ENCODE measurements at regions not wholly inside any gene's neighbourhood (a gene's known extent, or its start where the extent isn't known, plus 50 kb on each side); places are given as distances from the start of the nearest gene placed in this dataset.

DNA sequence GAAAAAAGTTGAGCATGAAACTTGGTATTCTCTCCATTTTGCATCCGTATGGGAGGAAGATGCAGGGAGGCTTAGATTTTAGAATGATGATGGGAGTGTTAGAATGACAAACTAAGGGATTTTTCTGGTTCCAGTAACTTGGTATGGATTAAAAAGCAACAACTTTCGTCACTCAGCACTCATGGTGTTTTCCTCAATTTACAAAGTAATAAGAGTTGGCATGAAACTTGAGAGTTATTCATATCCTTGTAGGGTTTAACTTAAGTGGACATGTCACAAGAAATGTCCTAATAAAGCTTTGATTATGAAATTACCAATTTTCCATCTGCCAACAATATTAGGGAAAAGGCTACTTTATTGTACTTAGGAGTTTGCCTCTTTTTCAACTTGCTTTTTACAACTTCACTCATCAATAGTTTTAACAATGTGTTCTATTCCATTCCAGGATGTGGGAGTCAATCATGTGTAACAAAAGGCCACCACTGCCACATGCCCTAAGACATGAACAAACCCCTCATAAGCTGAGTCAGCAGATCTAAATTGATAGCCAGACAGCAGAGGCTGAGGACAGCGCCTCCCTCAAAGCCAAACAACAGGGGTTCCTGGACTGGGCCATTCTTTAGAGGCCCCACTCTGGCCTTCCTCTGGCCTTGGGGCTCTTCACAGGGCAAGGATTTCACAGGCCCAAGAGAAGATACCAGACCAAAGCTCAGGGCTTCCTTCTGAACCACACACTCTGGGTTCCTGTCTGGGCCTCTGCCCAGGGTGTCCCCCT lies 265.8 kb downstream of the TNS1 start:
- Histone ChIP-seq H3K9me3 (ENCODE audit: insufficient read depth, low read depth, low read length) (no peaks in the 10 kb centered on the region), H3K4me3 (ENCODE audit: low read length) (no peak overlapping the region), H3K36me3 (ENCODE audit: insufficient read depth, low read length) (no peaks in the 10 kb centered on the region), H3K9ac (ENCODE audit: low read depth, low read length) (no peak overlapping the region), H3K4me1 (ENCODE audit: insufficient read depth, low read length) (no peaks in the 10 kb centered on the region), H3K27ac (ENCODE audit: low read depth, low read length) (no peak overlapping the region), H3K27me3 (ENCODE audit: insufficient read depth, low read length) (no peaks in the 10 kb centered on the region)
- WGBS = 87% methylated on average over 3 of the region's 3 CpGs

DNA sequence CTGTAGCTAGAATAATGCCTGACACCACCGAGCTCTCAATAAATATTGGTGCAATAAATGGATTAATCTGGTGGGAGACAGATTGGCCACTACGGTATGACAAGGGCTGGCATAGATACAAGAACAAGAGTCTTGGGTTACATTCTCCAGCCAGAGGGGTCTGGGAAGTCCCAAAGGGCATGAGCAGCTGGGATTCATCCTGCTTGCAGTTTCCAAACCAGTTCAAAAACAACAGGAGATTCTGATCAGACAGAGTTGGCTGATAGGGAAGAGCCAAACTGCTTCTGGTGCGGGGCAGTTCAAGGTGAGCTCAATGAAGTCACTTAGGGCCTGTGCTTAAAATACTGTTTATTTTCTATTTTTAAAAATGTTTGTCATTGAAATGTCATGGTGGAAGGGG lies 266.9 kb downstream of the TNS1 start:
- no peaks in the 10 kb centered on the region for H3K36me3 ChIP-seq (ENCODE audit: insufficient read depth, low read length)
- H3K4me1 ChIP-seq (ENCODE audit: insufficient read depth, low read length) = no peaks in the 10 kb centered on the region
- 93% methylated on average over 3 of the region's 3 CpGs for WGBS
- no peak overlapping the region for H3K4me3 ChIP-seq (ENCODE audit: low read length)
- no peak overlapping the region for H3K27ac ChIP-seq (ENCODE audit: low read depth, low read length)
- H3K9ac ChIP-seq (ENCODE audit: low read depth, low read length) = no peak overlapping the region
- H3K27me3 ChIP-seq (ENCODE audit: insufficient read depth, low read length) = no peaks in the 10 kb centered on the region
- no peaks in the 10 kb centered on the region for H3K9me3 ChIP-seq (ENCODE audit: insufficient read depth, low read depth, low read length)

DNA sequence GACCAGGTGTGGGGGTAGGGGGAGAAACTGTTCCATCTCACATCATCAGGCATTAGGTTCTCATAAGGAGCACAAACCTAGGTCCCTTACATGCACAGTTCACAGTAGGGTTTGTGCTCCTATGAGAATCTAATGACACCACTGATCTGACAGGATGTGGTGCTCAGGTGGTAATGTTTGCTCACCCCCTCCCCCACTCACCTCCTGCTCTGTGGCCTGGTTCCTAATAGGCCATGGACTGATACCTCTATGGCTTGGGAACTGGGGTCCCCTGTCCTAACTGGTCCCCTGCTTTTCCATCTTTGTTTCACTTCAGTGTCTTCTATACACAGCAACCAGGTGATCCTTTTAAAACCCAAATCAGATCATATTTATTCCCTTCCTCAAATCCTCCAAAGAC lies 267.8 kb downstream of the TNS1 start:
- H3K9me3 ChIP-seq (ENCODE audit: insufficient read depth, low read depth, low read length) = no peaks in the 10 kb centered on the region
- no peak overlapping the region for H3K9ac ChIP-seq (ENCODE audit: low read depth, low read length)
- H3K27me3 ChIP-seq (ENCODE audit: insufficient read depth, low read length) = no peaks in the 10 kb centered on the region
- no peak overlapping the region for H3K4me3 ChIP-seq (ENCODE audit: low read length)
- no peaks in the 10 kb centered on the region for H3K4me1 ChIP-seq (ENCODE audit: insufficient read depth, low read length)
- no peak overlapping the region for H3K27ac ChIP-seq (ENCODE audit: low read depth, low read length)
- no peaks in the 10 kb centered on the region for H3K36me3 ChIP-seq (ENCODE audit: insufficient read depth, low read length)

DNA sequence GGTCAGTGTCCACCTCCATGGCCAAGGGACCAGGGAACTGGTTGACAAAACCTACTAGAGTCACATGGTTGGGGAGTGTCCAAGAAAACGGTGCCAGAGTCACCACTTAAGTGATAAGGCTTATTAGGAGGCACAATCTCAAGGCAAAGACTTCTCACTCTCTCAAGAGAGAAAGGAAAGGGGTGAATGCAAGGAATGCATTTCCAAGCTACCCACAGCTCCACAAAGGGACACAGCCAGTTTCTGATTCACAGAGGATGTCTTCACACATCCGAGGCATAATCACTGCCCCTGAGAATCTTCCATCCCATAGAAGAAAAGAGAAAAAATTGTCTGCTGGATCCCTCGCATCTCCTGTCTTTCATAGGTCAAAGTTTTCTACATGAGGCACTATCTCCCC lies 269.3 kb downstream of the TNS1 start:
- WGBS = 82% methylated on average over 3 of the region's 3 CpGs
- no peak overlapping the region for H3K9ac ChIP-seq (ENCODE audit: low read depth, low read length)
- no peaks in the 10 kb centered on the region for H3K9me3 ChIP-seq (ENCODE audit: insufficient read depth, low read depth, low read length)
- no peaks in the 10 kb centered on the region for H3K36me3 ChIP-seq (ENCODE audit: insufficient read depth, low read length)
- no peak overlapping the region for H3K27ac ChIP-seq (ENCODE audit: low read depth, low read length)
- no peak overlapping the region for H3K4me3 ChIP-seq (ENCODE audit: low read length)
- H3K27me3 ChIP-seq (ENCODE audit: insufficient read depth, low read length) = no peaks in the 10 kb centered on the region
- no peaks in the 10 kb centered on the region for H3K4me1 ChIP-seq (ENCODE audit: insufficient read depth, low read length)

DNA sequence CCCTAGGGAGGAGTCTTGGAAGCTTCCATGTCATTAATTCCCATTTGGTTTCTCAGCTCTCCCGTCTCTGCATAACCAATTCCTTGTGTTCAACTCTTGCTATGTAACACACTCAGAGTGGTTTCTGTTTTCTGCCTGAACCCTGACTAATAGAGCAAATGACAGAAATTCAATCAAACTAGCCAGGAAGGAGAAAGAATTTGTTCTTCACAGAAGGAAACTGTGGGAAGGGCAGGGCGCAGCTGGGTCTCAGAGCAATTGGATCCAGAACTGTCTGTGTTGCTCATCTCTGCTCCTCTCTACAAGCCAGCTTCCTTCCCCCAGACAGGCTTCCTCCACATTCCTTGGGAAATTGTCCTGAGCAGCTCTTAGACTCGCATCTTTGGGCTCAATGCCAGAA lies 269.8 kb downstream of the TNS1 start:
- Histone ChIP-seq H3K9ac (ENCODE audit: low read depth, low read length) (no peak overlapping the region), H3K27ac (ENCODE audit: low read depth, low read length) (no peak overlapping the region), H3K27me3 (ENCODE audit: insufficient read depth, low read length) (no peaks in the 10 kb centered on the region), H3K36me3 (ENCODE audit: insufficient read depth, low read length) (no peaks in the 10 kb centered on the region), H3K9me3 (ENCODE audit: insufficient read depth, low read depth, low read length) (no peaks in the 10 kb centered on the region), H3K4me1 (ENCODE audit: insufficient read depth, low read length) (no peaks in the 10 kb centered on the region), H3K4me3 (ENCODE audit: low read length) (no peak overlapping the region)
- WGBS = 87% methylated on average over 3 of the region's 3 CpGs

DNA sequence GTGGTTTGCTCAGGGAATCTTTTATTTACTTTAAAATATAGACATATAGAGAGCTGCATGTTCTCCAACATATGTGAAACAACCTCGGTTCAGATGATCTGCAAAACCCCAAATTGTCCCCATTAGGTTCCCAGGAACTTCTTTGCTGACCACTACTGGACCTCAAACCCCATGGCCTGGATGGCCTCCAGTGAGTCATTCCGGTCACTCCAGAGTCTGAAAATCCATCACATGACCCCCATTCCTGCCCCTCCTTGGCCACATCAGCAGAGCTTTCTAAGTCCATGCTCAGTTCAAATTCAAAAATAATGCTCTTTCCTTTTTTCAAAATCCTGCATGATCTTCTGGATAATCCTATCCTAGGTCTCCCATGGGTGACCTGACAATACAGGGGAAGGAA lies 271.0 kb downstream of the TNS1 start:
- Histone ChIP-seq H3K9me3 (ENCODE audit: insufficient read depth, low read depth, low read length) (no peaks in the 10 kb centered on the region), H3K36me3 (ENCODE audit: insufficient read depth, low read length) (no peaks in the 10 kb centered on the region), H3K27ac (ENCODE audit: low read depth, low read length) (no peak overlapping the region), H3K9ac (ENCODE audit: low read depth, low read length) (no peak overlapping the region), H3K4me3 (ENCODE audit: low read length) (no peak overlapping the region), H3K27me3 (ENCODE audit: insufficient read depth, low read length) (no peaks in the 10 kb centered on the region), H3K4me1 (ENCODE audit: insufficient read depth, low read length) (no peaks in the 10 kb centered on the region)
- 92% methylated on average over 2 of the region's 2 CpGs for WGBS

DNA sequence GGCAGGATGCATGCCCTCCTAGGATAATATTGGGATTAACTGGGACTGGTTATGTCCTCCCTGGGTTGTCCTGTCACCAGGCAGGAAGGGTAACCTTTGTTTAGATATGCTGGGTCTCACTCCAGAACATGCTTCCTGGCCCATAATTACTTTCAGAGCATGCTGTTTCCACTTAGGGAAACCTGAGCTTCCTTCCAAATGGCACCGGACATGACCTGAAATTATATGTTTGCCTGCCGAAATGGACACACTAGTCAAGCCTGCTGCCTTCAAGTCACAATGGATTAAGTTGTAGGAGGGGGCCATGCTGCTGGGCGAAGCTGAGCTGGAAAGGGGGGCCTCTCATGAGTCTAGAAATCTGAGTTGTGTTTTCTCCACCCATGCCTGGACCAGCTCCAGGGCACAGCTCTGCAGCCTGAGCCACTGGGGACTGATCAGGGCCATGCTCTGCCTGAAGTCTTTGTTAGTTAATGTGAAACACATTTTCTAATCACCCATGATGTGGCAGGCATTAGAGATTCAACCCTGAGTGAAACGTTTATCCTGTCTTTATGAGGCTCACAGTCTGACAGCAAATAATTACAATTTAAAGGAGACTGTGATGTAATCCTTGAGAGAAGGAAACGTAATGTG lies 273.3 kb downstream of the TNS1 start:
- H3K27me3 ChIP-seq (ENCODE audit: insufficient read depth, low read length) = no peaks in the 10 kb centered on the region
- no peaks in the 10 kb centered on the region for H3K36me3 ChIP-seq (ENCODE audit: insufficient read depth, low read length)
- no peak overlapping the region for H3K4me3 ChIP-seq (ENCODE audit: low read length)
- 88% methylated on average over 5 of the region's 5 CpGs for WGBS
- no peaks in the 10 kb centered on the region for H3K4me1 ChIP-seq (ENCODE audit: insufficient read depth, low read length)
- no peak overlapping the region for H3K27ac ChIP-seq (ENCODE audit: low read depth, low read length)
- no peak overlapping the region for H3K9ac ChIP-seq (ENCODE audit: low read depth, low read length)
- no peaks in the 10 kb centered on the region for H3K9me3 ChIP-seq (ENCODE audit: insufficient read depth, low read depth, low read length)

DNA sequence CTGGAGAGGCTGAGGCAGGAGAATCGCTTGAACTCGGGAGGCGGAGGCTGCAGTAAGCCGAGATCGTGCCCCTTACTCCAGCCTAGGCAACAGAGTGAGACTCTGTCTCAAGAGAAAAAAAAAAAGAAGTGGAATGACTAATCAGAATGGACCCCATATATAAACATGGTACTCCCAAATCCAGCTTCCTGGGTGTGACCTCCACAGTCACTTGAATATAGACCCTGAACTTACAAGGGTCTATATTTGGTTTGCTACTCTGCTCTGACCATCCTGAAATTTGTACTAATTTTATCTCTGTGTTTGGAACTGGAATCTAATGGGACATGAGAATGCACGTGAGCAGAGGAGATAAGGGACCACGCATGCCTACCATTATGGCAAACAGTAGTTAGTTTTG lies 275.0 kb downstream of the TNS1 start:
- Histone ChIP-seq H3K4me1 (ENCODE audit: insufficient read depth, low read length) (no peaks in the 10 kb centered on the region), H3K9me3 (ENCODE audit: insufficient read depth, low read depth, low read length) (no peaks in the 10 kb centered on the region), H3K27ac (ENCODE audit: low read depth, low read length) (no peak overlapping the region), H3K9ac (ENCODE audit: low read depth, low read length) (no peak overlapping the region), H3K36me3 (ENCODE audit: insufficient read depth, low read length) (no peaks in the 10 kb centered on the region), H3K27me3 (ENCODE audit: insufficient read depth, low read length) (no peaks in the 10 kb centered on the region), H3K4me3 (ENCODE audit: low read length) (no peak overlapping the region)
- 95% methylated on average over 7 of the region's 7 CpGs for WGBS

DNA sequence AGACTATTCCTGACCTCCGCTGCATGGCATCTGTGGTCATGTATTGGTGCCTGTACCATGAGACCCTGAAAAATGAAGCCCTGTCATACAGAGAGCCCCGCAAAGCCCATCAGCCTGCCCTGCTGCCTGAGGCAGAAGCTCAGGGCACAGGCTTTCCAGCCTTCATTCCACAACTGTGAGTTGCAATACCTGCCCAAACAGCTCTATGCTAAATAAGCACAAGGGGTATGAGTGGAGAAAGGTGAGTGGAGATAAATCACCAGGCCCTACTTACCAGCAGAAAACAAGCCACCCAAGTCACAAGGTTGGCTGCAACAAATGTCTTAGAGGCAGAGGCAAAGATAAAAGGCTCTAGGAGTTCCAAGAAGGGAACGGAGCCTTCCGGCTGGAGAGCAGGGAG lies 277.4 kb downstream of the TNS1 start:
- Histone ChIP-seq H3K9ac (ENCODE audit: low read depth, low read length) (no peak overlapping the region), H3K27ac (ENCODE audit: low read depth, low read length) (no peak overlapping the region), H3K9me3 (ENCODE audit: insufficient read depth, low read depth, low read length) (0 out of 2 replicates have a peak, but pooled peaks cover 4% of the 10 kb centered on the region), H3K4me1 (ENCODE audit: insufficient read depth, low read length) (no peaks in the 10 kb centered on the region), H3K4me3 (ENCODE audit: low read length) (no peak overlapping the region), H3K36me3 (ENCODE audit: insufficient read depth, low read length) (no peaks in the 10 kb centered on the region), H3K27me3 (ENCODE audit: insufficient read depth, low read length) (no peaks in the 10 kb centered on the region)
- WGBS = 95% methylated on average over 4 of the region's 4 CpGs

DNA sequence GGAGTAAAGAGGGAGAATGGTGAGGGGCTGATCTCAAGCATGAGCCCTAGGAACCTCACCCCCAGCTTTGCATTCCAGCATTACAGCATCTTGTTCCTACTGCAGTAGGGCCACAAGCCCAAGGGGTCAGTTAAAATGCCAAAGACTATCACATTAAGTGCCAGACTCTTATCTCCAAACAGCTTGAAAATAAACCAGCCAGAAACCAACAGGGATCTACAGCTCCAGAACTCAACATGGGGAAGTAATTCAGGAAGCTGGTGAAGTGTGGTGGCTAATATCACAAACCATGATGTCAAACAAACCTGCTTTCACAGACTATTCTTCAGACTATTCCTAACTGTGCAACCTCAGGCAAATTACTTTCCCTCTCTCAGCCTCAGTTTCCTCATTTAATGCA lies 278.3 kb downstream of the TNS1 start:
- H3K9me3 ChIP-seq (ENCODE audit: insufficient read depth, low read depth, low read length) = 0 out of 2 replicates have a peak, but pooled peaks cover 4% of the 10 kb centered on the region
- H3K4me1 ChIP-seq (ENCODE audit: insufficient read depth, low read length) = no peaks in the 10 kb centered on the region
- H3K36me3 ChIP-seq (ENCODE audit: insufficient read depth, low read length) = no peaks in the 10 kb centered on the region
- H3K27ac ChIP-seq (ENCODE audit: low read depth, low read length) = no peak overlapping the region
- H3K27me3 ChIP-seq (ENCODE audit: insufficient read depth, low read length) = no peaks in the 10 kb centered on the region
- H3K9ac ChIP-seq (ENCODE audit: low read depth, low read length) = no peak overlapping the region
- no peak overlapping the region for H3K4me3 ChIP-seq (ENCODE audit: low read length)

DNA sequence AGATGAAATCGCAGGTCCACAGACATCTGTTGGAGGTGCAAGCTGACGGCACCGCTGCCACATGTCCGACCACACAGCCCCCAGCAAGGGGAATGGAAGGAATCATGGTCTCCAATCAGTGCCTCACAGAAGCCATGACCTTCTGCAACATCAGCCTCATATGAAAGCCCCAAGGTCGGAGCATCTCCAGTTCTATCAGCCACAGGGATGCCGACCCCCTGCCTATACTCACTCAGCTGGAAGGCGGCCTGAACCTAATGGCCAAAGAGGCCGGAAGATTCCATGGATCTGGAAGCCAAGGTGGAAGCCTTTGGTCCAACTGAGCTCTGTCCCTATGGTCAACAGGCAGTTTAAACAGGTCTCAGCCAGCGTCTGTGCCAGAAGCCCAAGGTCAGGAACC lies 278.8 kb downstream of the TNS1 start:
- H3K4me1 ChIP-seq (ENCODE audit: insufficient read depth, low read length) = no peaks in the 10 kb centered on the region
- H3K4me3 ChIP-seq (ENCODE audit: low read length) = no peak overlapping the region
- H3K9me3 ChIP-seq (ENCODE audit: insufficient read depth, low read depth, low read length) = 0 out of 2 replicates have a peak, but pooled peaks cover 4% of the 10 kb centered on the region
- no peak overlapping the region for H3K27ac ChIP-seq (ENCODE audit: low read depth, low read length)
- no peak overlapping the region for H3K9ac ChIP-seq (ENCODE audit: low read depth, low read length)
- 95% methylated on average over 9 of the region's 9 CpGs for WGBS
- H3K27me3 ChIP-seq (ENCODE audit: insufficient read depth, low read length) = no peaks in the 10 kb centered on the region
- no peaks in the 10 kb centered on the region for H3K36me3 ChIP-seq (ENCODE audit: insufficient read depth, low read length)
